ENCODE measurements at regions not wholly inside any gene's neighbourhood (a gene's known extent, or its start where the extent isn't known, plus 50 kb on each side); places are given as distances from the start of the nearest gene placed in this dataset.

DNA sequence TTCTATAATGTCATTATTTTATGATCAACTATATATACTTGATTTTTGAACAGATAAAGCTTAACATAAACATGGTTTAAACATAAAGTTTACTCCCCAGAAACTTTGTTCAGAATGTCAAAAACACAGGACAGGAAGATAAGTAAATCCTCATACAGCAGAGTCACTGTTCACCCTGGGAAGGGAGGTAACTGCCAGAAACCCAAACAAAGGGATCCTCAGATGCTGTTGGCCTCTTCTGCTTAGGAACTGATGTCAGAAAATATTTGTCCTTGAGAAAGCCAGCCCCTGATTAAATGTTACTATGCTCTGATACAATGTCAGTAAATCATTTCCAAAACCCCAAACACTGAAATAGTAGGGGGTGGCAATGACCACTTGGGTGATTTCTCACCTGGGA is 185.3 kb downstream of the TJP1 start:
- peaks cover 0 to 9% (median 5%) of the 10 kb centered on the region in 3 donors for H3K27me3 ChIP-seq (ENCODE audit: insufficient read depth in 3 of 3, low read length in 2 of 3)
- no peaks in the 10 kb centered on the region for H3K4me1 ChIP-seq
- no peaks in the 10 kb centered on the region for H3K9me3 ChIP-seq
- intact Hi-C loops (cut with DNase I): no loop called here
- H3K27ac ChIP-seq: no peak overlapping the region
- no peak for TF ChIP-seq CTCF (IDR thresholded peaks at IDR 0.05)
- H3K36me3 ChIP-seq (ENCODE audit: insufficient read depth in 1 of 2, low read depth in 1 of 2): no peaks in the 10 kb centered on the region
- H3K4me3 ChIP-seq: no peak overlapping the region
- DNase-seq (no peak), ATAC-seq (no peak)

DNA sequence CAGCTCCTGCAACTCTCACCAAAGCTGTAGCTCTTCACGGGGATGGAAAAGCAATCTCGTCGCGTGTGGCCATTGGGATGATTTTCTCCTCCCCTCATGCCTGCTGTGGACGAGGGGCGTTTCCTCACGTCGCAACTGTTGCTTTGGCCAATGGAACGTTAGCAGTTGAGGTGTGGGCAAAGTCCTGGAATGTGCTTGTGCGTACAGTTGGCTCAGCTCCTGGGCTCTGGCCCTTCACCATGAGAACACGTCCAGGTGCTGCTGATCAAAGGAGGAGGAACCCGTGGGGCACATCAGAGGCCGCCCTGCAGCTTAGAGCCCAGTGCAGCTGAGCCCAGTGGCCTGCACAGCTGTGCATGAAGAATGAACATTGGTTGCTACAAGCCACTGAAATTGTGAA is 186.1 kb downstream of the TJP1 start:
- intact Hi-C loops (cut with DNase I): no loop called here
- no peak for ATAC-seq
- 15 to 39% (median 20%) methylated on average over 13 of the region's 13 CpGs for WGBS, 3 donors

DNA sequence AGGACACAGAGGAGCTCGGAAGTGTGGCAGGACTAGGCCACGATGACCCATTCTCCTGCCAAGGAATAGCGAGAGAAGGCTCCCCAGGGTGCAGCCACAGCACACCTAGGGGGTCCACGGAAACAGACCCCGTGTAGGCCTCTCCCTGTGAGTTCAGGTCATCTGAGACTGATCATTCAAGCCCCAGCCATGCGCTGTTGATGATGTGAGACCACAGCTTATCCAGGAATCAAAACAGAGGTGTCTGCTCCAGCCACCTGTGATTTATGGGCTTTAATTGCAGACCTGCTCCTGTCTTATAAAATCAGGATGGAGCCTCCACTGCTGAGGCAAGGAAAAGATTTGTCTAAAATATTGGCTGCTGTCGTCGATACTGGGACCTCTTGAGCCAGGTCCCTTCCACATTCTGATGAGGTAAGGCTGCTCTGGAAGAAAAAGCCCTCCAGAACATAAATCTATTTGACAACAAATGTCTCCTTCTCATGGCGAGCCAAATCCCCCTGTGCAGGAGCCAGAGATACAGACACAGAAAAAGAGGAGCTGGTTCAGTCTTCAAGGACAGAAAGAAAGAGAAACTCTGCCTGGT is 186.7 kb downstream of the TJP1 start:
- no peak for TF ChIP-seq CTCF (IDR thresholded peaks at IDR 0.05)
- Histone ChIP-seq H3K27me3 (ENCODE audit: insufficient read depth in 3 of 3, low read length in 2 of 3) (peaks cover 0 to 9% (median 5%) of the 10 kb centered on the region in 3 donors), H3K4me1 (no peaks in the 10 kb centered on the region), H3K9me3 (no peaks in the 10 kb centered on the region), H3K4me3 (no peak overlapping the region), H3K27ac (no peak overlapping the region), H3K36me3 (ENCODE audit: insufficient read depth in 1 of 2, low read depth in 1 of 2) (no peaks in the 10 kb centered on the region)
- intact Hi-C loops (cut with DNase I): no loop called here
- DNase-seq (no peak), ATAC-seq (no peak)
- WGBS, 3 donors: 61 to 66% (median 64%) methylated on average over 9 of the region's 9 CpGs

More for the DNA sequence above, 186.1 kb downstream of the TJP1 start:
- H3K36me3 ChIP-seq (ENCODE audit: insufficient read depth in 1 of 2, low read depth in 1 of 2): no peaks in the 10 kb centered on the region
- no peaks in the 10 kb centered on the region for H3K9me3 ChIP-seq
- H3K4me3 ChIP-seq: no peak overlapping the region
- peaks cover 0 to 9% (median 5%) of the 10 kb centered on the region in 3 donors for H3K27me3 ChIP-seq (ENCODE audit: insufficient read depth in 3 of 3, low read length in 2 of 3)
- H3K4me1 ChIP-seq: no peaks in the 10 kb centered on the region
- no peak for DNase-seq
- TF ChIP-seq CTCF (IDR thresholded peaks at IDR 0.05): no peak
- H3K27ac ChIP-seq: no peak overlapping the region

DNA sequence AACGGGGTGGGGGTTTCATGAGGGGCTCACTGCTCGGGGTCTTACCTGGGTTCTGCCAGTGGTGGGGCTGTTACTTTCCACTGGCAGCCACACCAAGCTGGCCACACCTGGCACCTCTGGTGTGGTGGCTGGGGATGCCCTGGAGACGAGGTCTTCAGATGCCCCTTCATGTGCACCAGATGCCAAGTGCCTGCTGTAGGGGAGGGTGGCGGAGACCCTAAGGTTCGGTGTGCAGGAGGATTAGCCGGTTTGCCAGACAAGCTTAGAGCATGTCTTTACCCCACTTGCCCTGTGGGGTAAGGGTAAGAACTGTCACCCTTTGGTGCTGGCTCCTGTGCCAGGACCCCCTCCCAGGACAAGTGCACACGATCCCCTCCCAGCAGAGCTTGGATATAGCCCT is 188.3 kb downstream of the TJP1 start:
- DNase-seq (no peak), ATAC-seq (no peak)
- Histone ChIP-seq H3K9me3 (no peaks in the 10 kb centered on the region), H3K4me1 (no peaks in the 10 kb centered on the region), H3K36me3 (ENCODE audit: insufficient read depth in 1 of 2, low read depth in 1 of 2) (no peaks in the 10 kb centered on the region), H3K4me3 (no peak overlapping the region), H3K27ac (no peak overlapping the region), H3K27me3 (ENCODE audit: insufficient read depth in 3 of 3, low read length in 2 of 3) (peaks cover 0 to 9% (median 5%) of the 10 kb centered on the region in 3 donors)
- intact Hi-C loops (cut with DNase I): no loop called here
- no peak for TF ChIP-seq CTCF (IDR thresholded peaks at IDR 0.05)
- 86 to 92% (median 87%) methylated on average over 7 of the region's 7 CpGs for WGBS, 3 donors
